ENCODE measurements at regions not wholly inside any gene's neighbourhood (a gene's known extent, or its start where the extent isn't known, plus 50 kb on each side); places are given as distances from the start of the nearest gene placed in this dataset.

GRCh38 chr15:70556151-70556741 is 207.1 kb downstream of the UACA start:
- DNase-seq (ENCODE audit: low read depth, low spot score) = no peak

- no peak for DNase-seq (ENCODE audit: low read depth, low spot score)
Observed at GRCh38 chr15:70555713-70556112, 207.6 kb downstream of the UACA start.

DNA sequence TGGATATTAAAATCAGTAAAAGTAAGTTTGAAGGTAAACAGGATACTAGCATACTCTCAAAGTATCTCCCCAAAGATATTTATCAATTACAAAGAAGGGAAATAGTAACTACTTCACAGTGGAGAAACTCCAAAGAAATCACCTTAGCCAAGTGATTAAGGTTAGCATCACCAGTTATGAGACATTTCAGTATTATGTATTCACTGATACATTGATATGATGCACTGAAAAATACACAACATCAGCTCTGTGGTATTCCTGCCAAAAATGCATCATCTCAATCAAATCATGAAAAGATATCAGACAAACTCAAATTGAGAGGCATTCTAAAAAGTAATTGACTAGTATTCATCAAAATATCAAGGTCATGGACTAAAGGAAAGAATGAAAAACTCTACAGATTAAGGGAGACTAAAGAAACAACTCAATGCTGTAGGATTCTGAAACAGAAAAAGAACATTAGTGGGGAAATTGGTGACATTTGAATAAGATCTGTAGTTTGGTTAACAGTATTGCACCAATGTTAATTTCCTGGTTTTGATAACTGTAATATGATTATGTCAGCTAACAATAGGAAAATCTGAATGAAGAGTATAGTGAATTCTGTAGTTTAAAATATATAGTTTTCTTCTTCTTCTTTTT is 215.4 kb downstream of the UACA start:
- no peak for DNase-seq (ENCODE audit: low read depth, low spot score)

DNA sequence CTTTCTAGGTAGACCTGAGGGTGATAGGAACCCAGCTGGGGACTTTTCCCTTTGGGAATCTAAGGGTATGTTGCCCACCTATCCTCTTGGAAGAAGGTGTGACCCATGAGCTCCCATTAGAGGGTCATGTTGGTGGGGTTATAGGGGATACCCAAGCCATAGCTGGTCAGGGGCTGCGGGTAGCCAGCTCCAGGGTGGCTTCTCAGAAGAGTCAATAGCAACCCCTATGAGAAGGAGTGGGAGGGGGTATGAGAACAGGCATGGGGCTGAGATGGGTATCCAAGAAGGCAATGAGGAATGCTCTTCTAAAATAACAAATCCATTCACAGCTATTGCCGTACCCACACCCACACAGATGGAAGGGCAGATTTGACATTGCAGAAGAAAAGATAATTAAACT is 217.8 kb downstream of the UACA start:
- no peak for DNase-seq (ENCODE audit: low read depth, low spot score)

DNA sequence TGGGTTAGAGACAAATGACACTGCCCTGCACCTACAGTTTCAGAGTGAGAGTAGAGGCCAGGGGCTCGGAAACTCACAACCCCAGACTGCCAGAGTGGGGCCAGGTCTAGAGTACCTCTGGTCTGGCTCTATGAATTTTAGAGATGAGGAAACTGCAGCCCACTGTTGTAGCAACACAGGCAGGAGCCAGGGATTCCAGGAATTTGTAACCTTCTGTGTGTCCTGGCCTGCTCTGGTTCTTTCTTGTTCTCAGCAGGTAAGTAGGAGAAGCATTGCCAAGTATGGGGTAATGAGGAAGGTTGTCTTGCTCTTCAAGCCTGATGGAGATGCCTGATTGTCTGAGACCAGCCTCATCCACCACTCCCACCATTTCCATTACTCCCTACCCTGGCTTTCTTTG is 221.8 kb downstream of the UACA start:
- DNase-seq (ENCODE audit: low read depth, low spot score) = no peak

DNA sequence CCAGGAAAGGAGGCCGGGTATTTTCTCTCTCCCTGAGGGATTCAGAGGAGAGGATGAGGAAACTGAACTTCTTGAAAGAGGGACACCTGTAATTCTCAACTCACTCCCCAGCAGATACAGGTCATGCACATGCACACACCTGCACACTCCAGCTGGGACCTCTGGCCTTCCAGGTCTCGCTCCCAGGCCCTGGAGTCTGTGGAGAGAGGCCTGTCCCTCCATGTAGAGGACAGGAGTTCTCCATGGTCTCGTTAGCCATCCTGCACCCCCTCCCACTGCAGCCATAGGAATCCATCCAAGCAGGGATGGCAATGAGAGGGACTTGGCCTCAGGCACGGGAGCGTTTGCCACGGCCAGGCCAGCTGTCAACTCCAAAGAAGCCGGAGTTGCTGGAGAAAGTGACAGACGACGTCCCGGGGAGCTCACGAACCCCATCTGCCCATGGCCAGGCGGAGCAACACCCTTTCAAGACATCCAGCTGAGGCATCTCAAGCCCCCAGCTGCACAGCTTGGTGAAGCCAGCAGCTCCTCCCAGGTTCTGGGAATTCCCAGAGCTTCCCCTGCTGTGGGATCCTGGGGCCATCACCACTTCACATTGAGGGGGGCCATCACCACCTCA is 223.3 kb downstream of the UACA start:
- no peak for DNase-seq (ENCODE audit: low read depth, low spot score)

GRCh38 chr15:70539409-70539808 is 223.9 kb downstream of the UACA start:
- DNase-seq (ENCODE audit: low read depth, low spot score) = no peak

DNA sequence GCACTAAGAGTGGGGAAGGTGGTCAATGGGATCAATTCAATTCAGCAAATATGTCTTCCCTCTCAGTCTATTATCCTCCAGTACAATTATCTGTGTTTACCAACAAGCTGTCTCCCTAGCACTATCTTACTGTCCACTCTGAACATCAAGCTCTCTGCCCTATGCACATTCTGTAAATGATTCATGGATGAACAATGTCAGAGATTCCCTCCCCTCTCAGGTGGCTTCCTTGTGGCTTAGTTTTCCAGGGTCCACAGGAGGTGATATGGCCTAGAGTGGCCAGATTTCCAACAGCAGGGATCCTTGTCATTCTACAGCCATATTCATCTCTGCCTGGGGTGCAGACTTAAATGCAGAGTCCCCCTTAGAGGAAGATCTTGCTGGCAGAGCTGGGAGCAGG is 225.1 kb downstream of the UACA start:
- peak; percentile 11 for DNase-seq (ENCODE audit: low read depth, low spot score)

DNA sequence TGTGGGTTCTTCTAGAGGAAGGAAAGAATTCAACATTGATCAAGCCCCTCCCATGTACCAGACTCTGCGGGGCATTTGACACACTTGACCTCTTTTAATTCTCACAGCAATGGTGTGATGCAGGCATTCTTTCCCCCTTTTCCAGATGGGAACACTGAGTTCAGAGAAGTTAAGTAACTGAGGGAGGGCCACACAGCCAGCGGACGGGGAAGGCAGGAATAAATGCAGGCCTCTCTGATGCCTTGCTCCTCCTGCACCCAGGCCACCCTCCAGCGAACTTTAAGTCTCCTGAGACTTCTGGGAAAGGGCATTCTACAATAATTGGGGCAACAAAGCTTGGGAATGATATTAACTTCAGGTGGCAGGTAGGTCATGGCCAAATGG is 227.4 kb downstream of the UACA start:
- no peak for DNase-seq (ENCODE audit: low read depth, low spot score)

GRCh38 chr15:70535071-70535954 is 228.0 kb downstream of the UACA start:
- DNase-seq (ENCODE audit: low read depth, low spot score) = no peak

DNA sequence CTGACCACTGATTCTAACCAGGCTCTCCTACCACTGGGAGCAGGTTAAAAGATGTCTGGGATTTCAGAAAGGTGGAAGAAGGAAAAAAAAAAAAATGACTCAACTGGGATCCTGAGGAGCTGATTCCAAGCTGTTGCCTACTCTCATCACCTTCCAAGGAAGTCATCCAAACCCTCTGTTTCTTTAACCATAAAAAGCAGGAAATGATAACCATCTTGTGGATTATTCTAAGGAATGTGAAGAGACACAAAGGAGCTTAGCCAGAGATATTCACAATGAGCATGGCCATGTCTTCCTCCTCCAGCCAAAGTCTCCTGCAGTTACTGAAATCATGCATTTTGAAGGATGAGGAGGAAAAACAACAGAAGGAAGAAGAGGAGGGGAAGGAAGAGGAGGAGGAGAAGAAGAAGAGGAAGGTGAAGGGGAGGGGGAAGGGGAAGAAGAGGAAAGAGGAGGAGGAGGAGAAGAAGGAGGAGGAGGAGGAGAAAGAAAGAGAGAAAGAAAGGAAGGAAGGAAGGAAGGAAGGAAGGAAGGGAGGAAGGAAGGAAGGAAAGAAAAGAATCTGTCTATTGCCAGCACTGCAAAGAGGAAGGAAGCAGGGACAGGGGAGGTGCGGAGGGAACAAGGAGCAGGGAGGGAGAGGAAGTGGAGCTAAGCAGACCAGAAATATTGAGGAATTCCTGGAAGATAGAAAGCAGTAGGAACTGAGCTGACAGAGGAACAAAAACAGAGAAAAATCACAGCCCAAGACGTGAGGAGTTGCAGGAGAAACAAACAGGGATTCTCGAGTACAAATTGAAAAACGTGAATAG is 229.2 kb downstream of the UACA start:
- DNase-seq (ENCODE audit: low read depth, low spot score) = no peak

DNA sequence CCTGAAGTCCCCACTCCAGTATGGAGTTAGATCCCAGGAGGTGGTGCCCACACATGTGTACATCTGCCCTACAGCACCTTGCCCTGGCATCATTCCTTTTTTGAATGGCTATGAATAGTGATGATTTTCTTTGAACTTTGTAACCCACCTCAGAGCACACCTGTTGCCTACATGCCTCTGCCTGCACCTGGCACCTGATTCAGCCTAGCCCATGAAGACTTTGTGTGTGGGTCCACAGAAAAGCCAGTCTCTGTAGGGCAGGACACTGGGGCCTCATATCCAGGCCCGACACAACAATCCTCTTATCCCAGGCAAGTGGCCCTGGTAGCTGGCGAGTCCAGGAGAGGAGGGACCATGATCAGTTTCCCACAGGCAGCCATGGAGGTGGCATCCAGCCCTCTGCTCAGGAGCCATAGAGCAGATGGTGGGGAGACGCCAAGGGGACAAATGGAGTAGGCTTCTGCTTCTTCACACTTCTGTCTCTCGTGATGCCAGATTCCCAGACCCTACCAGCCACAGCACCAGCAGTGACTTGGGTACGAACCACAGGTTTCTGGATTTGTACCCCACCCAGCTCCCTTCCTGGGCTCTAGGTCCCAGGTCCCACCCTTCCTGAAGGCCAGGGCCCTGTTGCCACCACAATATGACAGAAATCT is 230.7 kb downstream of the UACA start:
- no peak for DNase-seq (ENCODE audit: low read depth, low spot score)

DNA sequence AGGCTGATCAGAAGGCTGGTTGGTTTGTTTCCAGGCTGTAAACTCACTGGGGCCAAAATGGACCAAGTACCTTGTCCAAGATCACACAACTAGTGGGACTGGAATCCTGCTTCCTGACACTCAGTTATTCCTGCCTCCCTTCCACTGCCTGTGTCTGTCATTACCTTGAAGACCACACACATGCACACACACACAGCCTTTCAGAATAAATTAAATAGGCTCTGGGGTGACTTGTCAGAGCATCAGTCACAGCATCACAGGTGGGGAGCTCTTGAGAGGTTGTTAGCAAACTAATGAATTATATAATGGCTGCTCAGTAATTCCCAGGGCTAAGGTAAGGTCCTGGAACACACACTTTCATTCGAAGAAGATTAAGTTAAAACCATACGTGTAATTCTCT is 231.8 kb downstream of the UACA start:
- DNase-seq (ENCODE audit: low read depth, low spot score) = no peak

GRCh38 chr15:70530906-70531305 is 232.5 kb downstream of the UACA start:
- no peak for DNase-seq (ENCODE audit: low read depth, low spot score)

DNA sequence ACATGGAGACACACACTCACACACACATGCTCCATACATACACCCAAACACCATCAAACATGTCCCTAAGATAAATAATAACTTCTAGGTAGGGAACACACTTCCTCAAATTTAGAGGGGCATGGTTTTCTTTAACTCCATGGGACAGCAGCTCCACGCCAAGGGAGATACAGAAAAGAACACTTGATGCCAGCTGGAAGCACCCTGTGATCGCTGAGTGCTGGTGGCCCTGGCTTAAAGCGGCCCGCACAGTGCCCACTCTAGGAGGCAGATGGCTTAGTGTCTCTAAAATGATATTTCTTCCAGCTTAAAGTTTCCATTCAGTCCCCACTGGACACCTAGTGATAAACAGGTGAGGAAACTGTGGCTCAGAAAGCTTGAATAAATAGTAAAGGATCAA is 232.9 kb downstream of the UACA start:
- DNase-seq (ENCODE audit: low read depth, low spot score) = no peak

GRCh38 chr15:70530017-70530499 is 233.3 kb downstream of the UACA start:
- no peak for DNase-seq (ENCODE audit: low read depth, low spot score)

GRCh38 chr15:70528816-70529215 is 234.5 kb downstream of the UACA start:
- no peak for DNase-seq (ENCODE audit: low read depth, low spot score)

- peak; percentile 54 for DNase-seq (ENCODE audit: low read depth, low spot score)
Observed at GRCh38 chr15:70528270-70528706, 235.1 kb downstream of the UACA start.

GRCh38 chr15:70526974-70527325 is 236.4 kb downstream of the UACA start:
- no peak for DNase-seq (ENCODE audit: low read depth, low spot score)

DNA sequence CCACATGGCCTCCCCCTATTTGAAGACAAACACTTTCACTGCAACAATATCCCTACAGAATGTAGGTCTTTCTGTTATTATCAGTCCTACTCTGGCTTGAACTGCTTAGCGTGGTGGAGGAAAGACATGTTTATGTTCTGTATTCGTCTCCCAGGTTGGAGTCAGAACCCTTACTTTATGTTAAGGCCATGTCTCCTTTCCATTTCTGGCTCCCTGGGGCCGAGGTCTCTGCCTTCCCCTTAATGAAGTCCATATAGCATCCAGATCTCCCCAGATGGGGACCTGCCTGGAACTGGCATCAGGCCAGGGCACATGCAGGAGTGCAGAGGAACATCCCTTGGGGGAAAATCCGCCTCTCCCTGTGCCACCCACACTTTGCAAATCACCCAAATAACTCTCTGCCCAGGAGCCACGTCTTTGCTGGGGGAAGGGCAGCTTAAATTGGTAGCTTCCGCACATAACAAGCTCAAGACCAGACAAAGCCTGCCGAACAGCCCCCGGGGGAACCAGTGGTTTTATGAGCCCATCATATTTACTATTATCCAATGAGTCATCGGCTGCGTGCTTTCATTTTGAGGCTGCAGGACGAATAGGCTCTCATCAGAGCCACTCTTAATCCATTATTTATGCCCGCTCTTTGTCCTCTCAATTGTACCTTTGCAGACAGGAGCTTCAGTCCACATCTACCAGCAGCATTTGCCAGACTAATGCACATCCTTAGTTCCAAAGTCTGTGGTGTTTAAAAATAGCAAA is 237.0 kb downstream of the UACA start:
- DNase-seq (ENCODE audit: low read depth, low spot score) = peak; percentile 50

Measured in astrocyte of the hippocampus (primary cell).